ENCODE measurements at regions not wholly inside any gene's neighbourhood (a gene's known extent, or its start where the extent isn't known, plus 50 kb on each side); places are given as distances from the start of the nearest gene placed in this dataset.

GRCh38 chr9:27711241-27711640 is 138.0 kb upstream of the C9orf72 start:
- TF ChIP-seq, protein P1, sequence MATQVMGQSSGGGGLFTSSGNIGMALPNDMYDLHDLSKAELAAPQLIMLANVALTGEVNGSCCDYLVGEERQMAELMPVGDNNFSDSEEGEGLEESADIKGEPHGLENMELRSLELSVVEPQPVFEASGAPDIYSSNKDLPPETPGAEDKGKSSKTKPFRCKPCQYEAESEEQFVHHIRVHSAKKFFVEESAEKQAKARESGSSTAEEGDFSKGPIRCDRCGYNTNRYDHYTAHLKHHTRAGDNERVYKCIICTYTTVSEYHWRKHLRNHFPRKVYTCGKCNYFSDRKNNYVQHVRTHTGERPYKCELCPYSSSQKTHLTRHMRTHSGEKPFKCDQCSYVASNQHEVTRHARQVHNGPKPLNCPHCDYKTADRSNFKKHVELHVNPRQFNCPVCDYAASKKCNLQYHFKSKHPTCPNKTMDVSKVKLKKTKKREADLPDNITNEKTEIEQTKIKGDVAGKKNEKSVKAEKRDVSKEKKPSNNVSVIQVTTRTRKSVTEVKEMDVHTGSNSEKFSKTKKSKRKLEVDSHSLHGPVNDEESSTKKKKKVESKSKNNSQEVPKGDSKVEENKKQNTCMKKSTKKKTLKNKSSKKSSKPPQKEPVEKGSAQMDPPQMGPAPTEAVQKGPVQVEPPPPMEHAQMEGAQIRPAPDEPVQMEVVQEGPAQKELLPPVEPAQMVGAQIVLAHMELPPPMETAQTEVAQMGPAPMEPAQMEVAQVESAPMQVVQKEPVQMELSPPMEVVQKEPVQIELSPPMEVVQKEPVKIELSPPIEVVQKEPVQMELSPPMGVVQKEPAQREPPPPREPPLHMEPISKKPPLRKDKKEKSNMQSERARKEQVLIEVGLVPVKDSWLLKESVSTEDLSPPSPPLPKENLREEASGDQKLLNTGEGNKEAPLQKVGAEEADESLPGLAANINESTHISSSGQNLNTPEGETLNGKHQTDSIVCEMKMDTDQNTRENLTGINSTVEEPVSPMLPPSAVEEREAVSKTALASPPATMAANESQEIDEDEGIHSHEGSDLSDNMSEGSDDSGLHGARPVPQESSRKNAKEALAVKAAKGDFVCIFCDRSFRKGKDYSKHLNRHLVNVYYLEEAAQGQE (IDR thresholded peaks at IDR 0.05; ENCODE audit: low read depth): no peak
- TF ChIP-seq CTCF (IDR thresholded peaks at IDR 0.05 in 2 of 3, conservative IDR thresholded peaks at IDR 0.05 in 1 of 3; ENCODE audit: borderline replicate concordance in 1 of 3, insufficient read depth in 1 of 3, low read depth in 2 of 3, low read length in 2 of 3) (no peak), EZH2 (IDR thresholded peaks at IDR 0.05) (no peak), JUND (IDR thresholded peaks at IDR 0.05) (no peak), POLR2A (IDR thresholded peaks at IDR 0.05; ENCODE audit: borderline replicate concordance, extremely low read depth, insufficient read depth, insufficient read length) (no peak), EZH2phosphoT487 (IDR thresholded peaks at IDR 0.05; ENCODE audit: borderline replicate concordance) (no peak), POLR2AphosphoS5 (IDR thresholded peaks at IDR 0.05; ENCODE audit: low read depth, low read length) (no peak), TCF7L2 (IDR thresholded peaks at IDR 0.05; ENCODE audit: borderline replicate concordance, extremely low read depth, insufficient read depth, insufficient read length) (no peak), YY1 (IDR thresholded peaks at IDR 0.05; ENCODE audit: extremely low read depth, insufficient replicate concordance, low read depth, low read length) (no peak), ZBTB33 (IDR thresholded peaks at IDR 0.05; ENCODE audit: extremely low read depth, insufficient replicate concordance, low read length) (no peak)
- TF ChIP-seq, protein P2, sequence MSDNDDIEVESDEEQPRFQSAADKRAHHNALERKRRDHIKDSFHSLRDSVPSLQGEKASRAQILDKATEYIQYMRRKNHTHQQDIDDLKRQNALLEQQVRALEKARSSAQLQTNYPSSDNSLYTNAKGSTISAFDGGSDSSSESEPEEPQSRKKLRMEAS (IDR thresholded peaks at IDR 0.05): no peak
